Gastroesophageal sphincter (tissue), 4 donors: ENCODE measurements at regions not wholly inside any gene's neighbourhood (a gene's known extent, or its start where the extent isn't known, plus 50 kb on each side); places are given as distances from the start of the nearest gene placed in this dataset.
"Not testable (repeated sequence)": the region's sequence is repeated elsewhere in the genome, so short reads cannot be mapped to it uniquely, and the experiment has no call there.

ENCODE experiments used
- ATAC-seq: fragments of 150-250 bp; one replicate; pipeline ENCODE4 v1.9.1; 2016; ENCODE audit warnings: mild to moderate bottlenecking, moderate library complexity
- H3K27ac ChIP-seq, 4 donors: fragments of 200-600 bp; sonication (generic) in 3 of 4; 1 replicate in 3 of 4; 2 replicates in 1 of 4; pipeline ENCODE4 v1.5.1; 2016 to 2019
- H3K27me3 ChIP-seq: fragments of 200-600 bp; sonication (generic); one replicate; pipeline ENCODE4 v1.5.1; 2019
- H3K36me3 ChIP-seq, 2 donors: fragments of 200-600 bp; sonication (generic); one replicate each; pipeline ENCODE4 v1.5.1; 2019; ENCODE audit warnings: control low read depth in 1 of 2
- H3K4me1 ChIP-seq, 3 donors: fragments of 200-600 bp; sonication (generic); 1 replicate in 2 of 3; 2 replicates in 1 of 3; pipeline ENCODE4 v1.5.1; 2016 to 2019; ENCODE audit warnings: control low read depth in 2 of 3
- H3K4me3 ChIP-seq, 2 donors: fragments of 200-600 bp; sonication (generic); one replicate each; pipeline ENCODE4 v1.5.1; 2019; ENCODE audit warnings: mild to moderate bottlenecking in 1 of 2, moderate library complexity in 1 of 2
- H3K9me3 ChIP-seq, 3 donors: fragments of 200-600 bp; sonication (generic); one replicate each; pipeline ENCODE4 v1.5.1; 2017 to 2019; ENCODE audit warnings: control low read depth in 2 of 3
- CTCF ChIP-seq, 4 experiments: fragments of 200-600 bp in 2 of 4; fragments of 450-650 bp in 2 of 4; sonication (generic) in 1 of 4; IDR thresholded peaks; one replicate each; pipeline ENCODE4 v1.5.1; 2017 to 2019; ENCODE audit warnings: antibody characterized with exemption in 4 of 4, mild to moderate bottlenecking in 2 of 4, moderate library complexity in 2 of 4
- EP300 ChIP-seq: sonication (generic); formaldehyde crosslinking; IDR thresholded peaks from one replicate; pipeline ENCODE4 v1.6.1; 2017; ENCODE audit warnings: antibody characterized with exemption, mild to moderate bottlenecking
- POLR2A ChIP-seq, 2 donors: fragments of 450-650 bp; IDR thresholded peaks; one replicate each; pipeline ENCODE4 v1.6.1; 2017; ENCODE audit warnings: antibody characterized with exemption in 2 of 2, mild to moderate bottlenecking in 2 of 2, moderate library complexity in 1 of 2
- POLR2AphosphoS5 ChIP-seq: sonication (generic); formaldehyde crosslinking; IDR thresholded peaks from one replicate; pipeline ENCODE4 v1.6.1; 2017; ENCODE audit warnings: antibody characterized with exemption
- WGBS, 2 donors: methylation state at CpG; one replicate each; pipeline ENCODE4 v1.1.5; 2018; ENCODE audit warnings: low coverage in 1 of 2; 5-methylcytosine and 5-hydroxymethylcytosine counted together

DNA sequence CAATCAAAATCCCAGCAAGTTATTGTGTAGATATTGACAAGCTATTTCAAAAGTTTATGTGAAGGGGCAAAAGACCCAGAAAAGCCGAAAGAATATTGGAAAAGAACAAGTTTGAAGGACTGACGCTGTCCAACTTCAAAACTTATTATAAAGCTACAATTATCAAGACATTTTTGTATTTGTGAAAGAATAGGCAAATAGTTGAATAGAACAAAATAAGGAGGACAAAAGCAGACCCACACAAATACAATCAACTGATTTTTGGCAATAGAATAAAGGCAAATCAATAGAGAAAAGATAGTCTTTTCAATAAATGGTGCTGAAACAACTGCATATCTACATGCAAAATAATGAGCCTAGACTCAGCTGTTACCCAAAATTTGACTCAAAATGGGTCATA, 807.7 kb upstream of the CDH6 start:
- TF ChIP-seq POLR2A (IDR thresholded peaks at IDR 0.05) (no peak), EP300 (no peak), POLR2AphosphoS5 (no peak), CTCF (IDR thresholded peaks at IDR 0.05) (no peak)
- Histone ChIP-seq H3K4me1 (no peaks in the 10 kb centered on the region), H3K27ac (no peak overlapping the region), H3K9me3 (no peaks in the 10 kb centered on the region), H3K4me3 (no peak overlapping the region), H3K27me3 (no peaks in the 10 kb centered on the region), H3K36me3 (no peaks in the 10 kb centered on the region)
- no peak for ATAC-seq
- WGBS, 2 donors = 91 to 95% methylated on average over 2 of the region's 2 CpGs

GRCh38 chr5:30384171-30384570, 809.3 kb upstream of the CDH6 start:
- Histone ChIP-seq H3K4me1 (no peaks in the 10 kb centered on the region), H3K9me3 (no peaks in the 10 kb centered on the region), H3K27ac (no peak overlapping the region), H3K36me3 (no peaks in the 10 kb centered on the region), H3K4me3 (no peak overlapping the region), H3K27me3 (no peaks in the 10 kb centered on the region)
- TF ChIP-seq POLR2AphosphoS5 (no peak), CTCF (IDR thresholded peaks at IDR 0.05) (no peak), EP300 (no peak), POLR2A (IDR thresholded peaks at IDR 0.05) (no peak)
- ATAC-seq = no peak
- WGBS, 2 donors = 84 to 85% methylated on average over 4 of the region's 4 CpGs

DNA sequence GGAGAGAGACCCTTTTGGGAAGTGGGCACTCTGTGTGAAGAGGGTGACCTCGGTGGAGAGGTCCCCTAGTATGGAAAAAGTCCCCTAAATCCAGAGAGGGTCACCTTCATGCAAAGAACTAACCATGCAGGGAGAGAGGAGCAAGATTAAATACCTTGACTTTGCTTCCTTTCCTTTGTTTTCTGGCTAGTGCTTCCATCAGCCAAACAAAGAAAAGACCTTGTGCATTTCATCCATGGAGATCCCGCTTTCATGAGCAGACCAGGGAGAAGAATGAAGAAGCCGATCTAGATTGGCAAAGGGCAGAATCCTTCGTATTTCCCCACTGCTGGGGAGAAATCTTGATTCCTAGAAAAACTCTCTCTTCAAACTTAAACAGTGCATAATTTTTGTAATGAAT, 813.3 kb upstream of the CDH6 start:
- no peaks in the 10 kb centered on the region for H3K9me3 ChIP-seq
- TF ChIP-seq CTCF (IDR thresholded peaks at IDR 0.05) (no peak), POLR2AphosphoS5 (no peak), EP300 (no peak), POLR2A (IDR thresholded peaks at IDR 0.05) (no peak)
- H3K27me3 ChIP-seq = no peaks in the 10 kb centered on the region
- H3K36me3 ChIP-seq = no peaks in the 10 kb centered on the region
- no peak overlapping the region for H3K4me3 ChIP-seq
- no peaks in the 10 kb centered on the region for H3K4me1 ChIP-seq
- no peak for ATAC-seq
- no peak overlapping the region for H3K27ac ChIP-seq
- WGBS, 2 donors = 77 to 81% methylated on average over 4 of the region's 4 CpGs

- Histone ChIP-seq H3K4me1 (no peaks in the 10 kb centered on the region), H3K27me3 (no peaks in the 10 kb centered on the region), H3K9me3 (no peaks in the 10 kb centered on the region), H3K4me3 (no peak overlapping the region), H3K27ac (no peak overlapping the region), H3K36me3 (no peaks in the 10 kb centered on the region)
- no peak for ATAC-seq
- TF ChIP-seq POLR2AphosphoS5 = no peak
- TF ChIP-seq CTCF (IDR thresholded peaks at IDR 0.05) = no peak
- TF ChIP-seq EP300 = no peak
- no peak for TF ChIP-seq POLR2A (IDR thresholded peaks at IDR 0.05)
- 72 to 74% methylated on average over 3 of the region's 3 CpGs for WGBS, 2 donors
Measured at GRCh38 chr5:30376848-30377247, 816.6 kb upstream of the CDH6 start.

DNA sequence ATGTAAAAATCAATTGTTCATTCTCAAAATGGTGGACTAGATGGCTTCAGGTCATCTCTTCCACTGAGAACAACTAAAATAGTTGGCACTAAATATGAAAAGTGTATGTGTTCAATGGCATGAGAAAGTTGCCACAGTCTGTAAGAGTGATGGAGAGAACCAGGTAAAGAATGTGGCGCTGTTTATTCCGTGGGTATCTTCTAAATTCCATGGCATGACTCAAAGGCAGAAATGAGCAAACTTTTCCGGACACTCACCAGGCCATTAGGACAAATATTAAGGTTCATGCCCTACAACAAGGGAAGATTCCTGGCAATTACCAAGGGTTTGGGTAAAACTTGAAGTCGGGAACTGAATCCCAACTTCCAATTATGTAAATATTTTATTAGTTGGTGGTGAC, 825.4 kb upstream of the CDH6 start:
- Histone ChIP-seq H3K36me3 (no peaks in the 10 kb centered on the region), H3K27ac (no peak overlapping the region), H3K27me3 (no peaks in the 10 kb centered on the region), H3K4me3 (no peak overlapping the region), H3K4me1 (no peaks in the 10 kb centered on the region), H3K9me3 (peaks cover 0 to 17% (median 0%) of the 10 kb centered on the region in 3 donors)
- WGBS, 2 donors = 73 to 83% methylated on average over 3 to 4 of the region's 4 CpGs
- TF ChIP-seq CTCF (IDR thresholded peaks at IDR 0.05) (no peak), EP300 (no peak), POLR2AphosphoS5 (no peak), POLR2A (IDR thresholded peaks at IDR 0.05) (no peak)
- ATAC-seq = no peak

DNA sequence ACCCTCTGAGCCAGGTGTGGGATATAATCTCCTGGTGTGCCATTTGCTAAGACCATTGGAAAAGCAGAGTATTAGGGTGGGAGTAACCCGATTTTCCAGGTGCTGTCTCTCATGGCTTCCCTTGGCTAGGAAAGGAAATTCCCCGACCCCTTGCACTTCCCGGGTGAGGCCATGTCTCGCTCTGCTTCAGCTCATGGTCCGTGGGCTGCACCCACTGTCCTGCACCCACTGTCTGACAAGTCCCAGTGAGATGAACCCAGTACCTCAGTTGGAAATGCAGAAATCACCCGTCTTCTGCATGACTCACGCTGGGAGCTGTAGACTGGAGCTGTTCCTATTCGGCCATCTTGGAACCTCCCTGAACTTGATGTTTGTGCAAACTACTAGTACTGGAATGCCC, 828.5 kb upstream of the CDH6 start:
- H3K36me3 ChIP-seq, H3K4me1 ChIP-seq, H3K27ac ChIP-seq, H3K4me3 ChIP-seq, ATAC-seq, H3K27me3 ChIP-seq: not testable (repeated sequence)
- WGBS, 2 donors = 100% methylated on average over 1 of the region's 8 CpGs; no CpG with 5 or more reads in 1 of the 2 donors
- peaks cover 0 to 30% (median 0%) of the 10 kb centered on the region in 3 donors for H3K9me3 ChIP-seq
